Erythroblast (primary cell): ENCODE measurements at regions not wholly inside any gene's neighbourhood (a gene's known extent, or its start where the extent isn't known, plus 50 kb on each side); places are given as distances from the start of the nearest gene placed in this dataset.
"Not testable (repeated sequence)": the region's sequence is repeated elsewhere in the genome, so short reads cannot be mapped to it uniquely, and the experiment has no call there.

Source experiments
- DNase-seq, 2 experiments: peaks; one replicate each; lab custom pipeline; 2025; lab: John Stamatoyannopoulos, UW
- GATA1 ChIP-seq: IDR thresholded peaks from 2 replicates; pipeline ENCODE4 v1.6.1; 2011; ENCODE audit warnings: low read depth, mild to moderate bottlenecking, control low read depth, low read length, moderate library complexity
- POLR2A ChIP-seq: IDR thresholded peaks from 2 replicates; pipeline ENCODE4 v1.6.1; 2011; ENCODE audit warnings: mild to moderate bottlenecking, low read length

DNA sequence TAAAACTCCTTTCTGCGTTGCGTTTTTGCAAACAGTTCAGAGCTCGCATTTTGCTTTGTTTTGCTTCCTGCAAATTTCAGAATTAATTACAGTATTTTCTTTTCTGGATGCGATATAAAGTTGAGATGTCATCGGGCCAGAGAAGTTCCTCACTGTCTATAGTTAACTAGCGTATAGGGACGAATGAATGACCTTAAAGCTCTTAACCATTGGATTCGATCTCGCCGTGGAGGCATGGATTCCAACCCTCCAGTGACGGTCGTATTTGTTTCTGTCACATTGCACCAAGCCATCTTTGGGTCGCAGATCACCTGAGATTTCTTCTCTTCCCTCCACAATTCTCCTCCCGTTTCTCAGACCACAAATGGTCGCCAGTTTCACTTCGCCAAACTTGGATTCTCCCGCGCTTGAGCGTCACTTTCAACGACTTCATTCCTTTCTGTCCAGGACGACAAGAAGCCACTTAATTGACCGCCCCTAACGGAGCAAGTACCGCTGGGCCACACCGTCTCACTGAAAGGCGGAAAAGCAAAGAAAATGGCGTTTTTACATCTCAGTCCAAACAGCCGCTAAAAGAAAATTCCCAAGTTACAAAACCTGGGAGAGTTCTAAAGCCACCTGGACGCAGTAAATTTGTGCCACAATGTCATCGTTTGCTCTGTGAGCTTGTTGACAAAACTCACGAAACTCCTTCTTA lies 85.3 kb upstream of the ZNF184 start:
- DNase-seq, result peak; percentile 13 to 18
- TF ChIP-seq POLR2A, result no peak
- no peak for TF ChIP-seq GATA1

GRCh38 chr6:27556406-27556805 lies 83.5 kb upstream of the ZNF184 start:
- TF ChIP-seq POLR2A (no peak), GATA1 (no peak)
- no peak for DNase-seq

GRCh38 chr6:27553123-27553904 lies 80.4 kb upstream of the ZNF184 start:
- TF ChIP-seq GATA1, result no peak
- no peak for TF ChIP-seq POLR2A
- peak; percentile 80 to 84 for DNase-seq

GRCh38 chr6:27551607-27552006 lies 78.7 kb upstream of the ZNF184 start:
- no peak for DNase-seq
- TF ChIP-seq GATA1 (no peak), POLR2A (no peak)

DNA sequence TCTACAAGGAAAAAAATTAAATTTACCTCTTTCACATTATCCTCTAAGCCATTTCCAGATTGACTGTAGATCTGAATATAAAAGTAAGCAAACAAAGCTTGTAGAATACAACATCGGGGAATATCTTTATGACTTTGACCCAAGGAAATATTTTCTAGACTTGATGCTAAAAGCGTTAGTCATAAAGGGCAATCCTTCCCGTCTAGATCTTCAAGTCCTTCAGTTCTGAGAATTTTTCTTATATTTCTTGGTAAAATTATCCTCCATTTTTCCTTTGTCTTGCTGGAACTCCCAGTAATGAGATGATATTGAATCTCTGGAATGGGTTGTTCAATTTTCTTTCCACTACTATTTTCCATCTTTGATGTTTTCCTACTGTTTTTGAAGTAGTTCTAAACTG lies 77.8 kb upstream of the ZNF184 start:
- TF ChIP-seq POLR2A, result no peak
- no peak for TF ChIP-seq GATA1
- no peak for DNase-seq

- not testable (repeated sequence) for DNase-seq
Observed at GRCh38 chr6:27549241-27549598, 76.3 kb upstream of the ZNF184 start.

GRCh38 chr6:27547157-27548075 lies 74.5 kb upstream of the ZNF184 start:
- TF ChIP-seq POLR2A, result no peak
- no peak for TF ChIP-seq GATA1
- peak; percentile 76 to 82 for DNase-seq

DNA sequence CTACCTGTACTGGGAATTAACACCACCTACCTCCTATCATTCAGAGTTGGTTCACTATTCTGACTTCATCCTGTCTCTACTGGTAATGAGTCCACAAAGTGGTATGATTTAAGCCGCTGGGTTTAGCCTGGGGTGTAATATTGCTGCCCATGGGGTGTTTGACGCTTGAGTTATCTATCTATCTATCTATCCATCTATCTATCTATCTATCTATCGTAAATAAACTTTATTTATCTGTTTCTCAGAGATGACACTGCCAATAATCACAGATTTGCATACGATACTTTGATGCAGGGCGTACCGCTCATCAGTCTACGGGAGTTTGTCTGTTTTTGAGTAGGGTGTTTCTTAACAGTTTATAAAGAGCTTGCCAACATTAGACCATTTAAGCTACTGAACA lies 73.6 kb upstream of the ZNF184 start:
- no peak for DNase-seq
- no peak for TF ChIP-seq GATA1
- TF ChIP-seq POLR2A, result no peak

- peak; percentile 81 to 83 for DNase-seq
- TF ChIP-seq POLR2A (no peak), GATA1 (no peak)
Observed at GRCh38 chr6:27545271-27546046, 72.6 kb upstream of the ZNF184 start.

DNA sequence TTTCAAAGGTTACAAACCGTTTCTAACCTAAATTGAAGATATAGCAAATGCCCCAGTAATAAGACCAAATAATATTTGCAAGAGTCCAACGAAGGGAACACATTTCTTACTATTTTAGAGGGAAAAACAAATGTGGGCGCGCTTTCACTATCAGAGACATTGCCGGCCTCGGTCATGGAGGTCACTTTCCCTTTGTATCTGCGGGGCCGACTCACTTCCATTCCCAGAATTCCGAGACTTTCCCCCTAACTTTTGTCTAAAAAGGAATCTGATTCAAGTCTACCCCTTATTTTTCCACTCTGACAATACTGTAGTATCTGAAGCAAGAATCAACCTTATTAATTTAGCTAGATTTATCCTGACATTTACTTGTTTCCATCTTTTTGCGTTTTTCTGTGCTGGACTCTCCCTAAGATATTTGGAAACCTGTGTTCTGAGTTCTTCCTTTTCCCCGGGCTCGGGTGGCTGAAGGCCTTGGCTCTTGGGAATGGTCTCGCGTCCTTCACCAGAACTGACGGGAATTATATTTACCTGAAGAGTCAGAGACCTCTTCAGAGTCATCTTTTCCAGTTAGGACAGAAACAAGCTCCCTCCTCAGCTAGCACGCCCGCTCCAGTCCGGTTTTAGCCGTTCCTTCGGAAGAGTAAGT lies 71.8 kb upstream of the ZNF184 start:
- DNase-seq, result peak in 1 of 2 experiments; percentile 42
- TF ChIP-seq GATA1 (no peak), POLR2A (no peak)

GRCh38 chr6:27544135-27544534 lies 71.2 kb upstream of the ZNF184 start:
- DNase-seq, result peak in 1 of 2 experiments; percentile 24

DNA sequence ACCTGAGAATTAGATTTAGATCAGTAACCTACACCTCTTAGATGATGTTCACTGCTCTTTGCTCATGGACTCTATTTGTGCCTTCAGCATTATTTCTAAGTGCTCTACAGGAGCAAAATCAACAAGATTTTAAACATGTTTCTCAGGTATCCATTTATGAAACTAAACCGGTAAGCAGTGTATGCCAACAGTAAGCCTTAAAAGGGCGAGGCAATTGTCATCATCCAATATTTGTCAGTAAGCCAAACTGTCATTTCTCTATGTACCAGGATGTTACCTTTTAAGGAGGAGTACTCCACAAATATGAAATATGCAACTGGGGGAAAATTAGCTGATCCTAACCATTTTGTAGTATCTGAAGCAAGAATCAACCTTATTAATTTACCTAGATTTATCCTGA lies 69.6 kb upstream of the ZNF184 start:
- TF ChIP-seq POLR2A (no peak), GATA1 (no peak)
- no peak for DNase-seq

- TF ChIP-seq POLR2A (no peak), GATA1 (no peak)
- no peak for DNase-seq
Observed at GRCh38 chr6:27541933-27542297, 69.0 kb upstream of the ZNF184 start.
